SK-N-SH treated with all-trans-retinoic acid at 6 μM for 48 hours (cell line): ENCODE measurements at regions not wholly inside any gene's neighbourhood (a gene's known extent, or its start where the extent isn't known, plus 50 kb on each side); places are given as distances from the start of the nearest gene placed in this dataset.
A peak's percentile ranks its signal among the peaks of the same experiment; 100 is the strongest.

ENCODE experiments used
- ATAC-seq: fragments of 200-7000 bp; cut with Tn5 transposase; 3 replicates; pipeline ENCODE4 v1.9.1; 2020; ENCODE audit warnings: mild to moderate bottlenecking, moderate library complexity
- ARNTL ChIP-seq: fragments of 450-650 bp; formaldehyde crosslinking; IDR thresholded peaks from 2 replicates; pipeline ENCODE4 v1.5.0; 2020; ENCODE audit warnings: low read depth, mild to moderate bottlenecking, moderate library complexity, borderline replicate concordance
- BACH2 ChIP-seq: fragments of 250-450 bp; sonication (Bioruptor Pico); IDR thresholded peaks from 2 replicates; pipeline ENCODE4 v1.9.0; 2021; ENCODE audit warnings: mild to moderate bottlenecking, borderline replicate concordance
- CREB5 ChIP-seq: fragments of 250-450 bp; sonication (Bioruptor Pico); IDR thresholded peaks from 2 replicates; pipeline ENCODE4 v1.5.1; 2020; ENCODE audit warnings: low read depth, mild to moderate bottlenecking, moderate library complexity
- CSDC2 ChIP-seq: fragments of 250-450 bp; sonication (Bioruptor Pico); IDR thresholded peaks from 2 replicates; pipeline ENCODE4 v1.5.0; 2020; ENCODE audit warnings: mild to moderate bottlenecking, moderate library complexity
- ESRRG ChIP-seq: fragments of 250-450 bp; sonication (Bioruptor Pico); IDR thresholded peaks from 2 replicates; pipeline ENCODE4 v1.6.1; 2021; ENCODE audit warnings: mild to moderate bottlenecking
- GLIS3 ChIP-seq: fragments of 250-450 bp; sonication (Bioruptor Pico); IDR thresholded peaks from 2 replicates; pipeline ENCODE4 v1.5.0; 2020; ENCODE audit warnings: mild to moderate bottlenecking, moderate library complexity
- OSR1 ChIP-seq: fragments of 250-450 bp; sonication (Bioruptor Pico); IDR thresholded peaks from 2 replicates; pipeline ENCODE4 v1.8.0; 2022; ENCODE audit warnings: moderate library complexity, mild to moderate bottlenecking, inconsistent platforms
- PPARA ChIP-seq: fragments of 250-450 bp; sonication (Bioruptor Pico); IDR thresholded peaks from 2 replicates; pipeline ENCODE4 v1.5.0; 2020; ENCODE audit warnings: mild to moderate bottlenecking, borderline replicate concordance
- RARB ChIP-seq: fragments of 250-450 bp; sonication (Bioruptor Pico); IDR thresholded peaks from 2 replicates; pipeline ENCODE4 v1.8.0; 2021; ENCODE audit warnings: mild to moderate bottlenecking, moderate library complexity
- TCF4 ChIP-seq: fragments of 250-450 bp; sonication (Bioruptor Pico); IDR thresholded peaks from 2 replicates; pipeline ENCODE4 v1.8.0; 2021; ENCODE audit warnings: mild to moderate bottlenecking, moderate library complexity, borderline replicate concordance
- TOX ChIP-seq: fragments of 250-450 bp; sonication (Bioruptor Pico); IDR thresholded peaks from 2 replicates; pipeline ENCODE4 v1.8.0; 2021; ENCODE audit warnings: mild to moderate bottlenecking, moderate library complexity, borderline replicate concordance
- ZFP3 ChIP-seq: fragments of 250-450 bp; sonication (Bioruptor Pico); IDR thresholded peaks from 2 replicates; pipeline ENCODE4 v1.5.0; 2020; ENCODE audit warnings: mild to moderate bottlenecking, moderate library complexity
- ZFP30 ChIP-seq: fragments of 450-650 bp; formaldehyde crosslinking; IDR thresholded peaks from 2 replicates; pipeline ENCODE4 v1.5.0; 2022; ENCODE audit warnings: mild to moderate bottlenecking, moderate library complexity
- ZNF565 ChIP-seq: fragments of 450-650 bp; formaldehyde crosslinking; conservative IDR thresholded peaks from 2 replicates; pipeline ENCODE4 v1.5.0; 2020; ENCODE audit warnings: low read depth, mild to moderate bottlenecking, moderate library complexity
- ZNF70 ChIP-seq: fragments of 450-650 bp; formaldehyde crosslinking; IDR thresholded peaks from 2 replicates; pipeline ENCODE4 v1.5.0; 2020; ENCODE audit warnings: mild to moderate bottlenecking, moderate library complexity
- ZNF8 ChIP-seq: fragments of 450-650 bp; formaldehyde crosslinking; IDR thresholded peaks from 2 replicates; pipeline ENCODE4 v1.5.0; 2020; ENCODE audit warnings: mild to moderate bottlenecking, moderate library complexity
- TF ChIP-seq, protein P1 (sequence below): fragments of 250-450 bp; sonication (Bioruptor Pico); IDR thresholded peaks from 2 replicates; pipeline ENCODE4 v1.5.0; 2020; ENCODE audit warnings: mild to moderate bottlenecking, moderate library complexity
- TF ChIP-seq, protein P2 (sequence below): fragments of 250-450 bp; sonication (Bioruptor Pico); IDR thresholded peaks from 2 replicates; pipeline ENCODE4 v1.5.1; 2021; ENCODE audit warnings: mild to moderate bottlenecking, moderate library complexity
- TF ChIP-seq, protein P3 (sequence below): fragments of 250-450 bp; sonication (Bioruptor Pico); IDR thresholded peaks from 2 replicates; pipeline ENCODE4 v1.8.0; 2021; ENCODE audit warnings: low read depth, mild to moderate bottlenecking, moderate library complexity, borderline replicate concordance

GRCh38 chr16:86343027-86343795 lies 167.1 kb upstream of the FOXF1 start:
- ATAC-seq: peak; percentile 65

GRCh38 chr16:86343796-86344585 lies 166.3 kb upstream of the FOXF1 start:
- peak; percentile 50 for ATAC-seq

More at GRCh38 chr16:86343027-86343795, 167.1 kb upstream of the FOXF1 start:
- TF ChIP-seq ZNF8 (CRISPR knock-in tag): no peak
- TF ChIP-seq, protein P1, sequence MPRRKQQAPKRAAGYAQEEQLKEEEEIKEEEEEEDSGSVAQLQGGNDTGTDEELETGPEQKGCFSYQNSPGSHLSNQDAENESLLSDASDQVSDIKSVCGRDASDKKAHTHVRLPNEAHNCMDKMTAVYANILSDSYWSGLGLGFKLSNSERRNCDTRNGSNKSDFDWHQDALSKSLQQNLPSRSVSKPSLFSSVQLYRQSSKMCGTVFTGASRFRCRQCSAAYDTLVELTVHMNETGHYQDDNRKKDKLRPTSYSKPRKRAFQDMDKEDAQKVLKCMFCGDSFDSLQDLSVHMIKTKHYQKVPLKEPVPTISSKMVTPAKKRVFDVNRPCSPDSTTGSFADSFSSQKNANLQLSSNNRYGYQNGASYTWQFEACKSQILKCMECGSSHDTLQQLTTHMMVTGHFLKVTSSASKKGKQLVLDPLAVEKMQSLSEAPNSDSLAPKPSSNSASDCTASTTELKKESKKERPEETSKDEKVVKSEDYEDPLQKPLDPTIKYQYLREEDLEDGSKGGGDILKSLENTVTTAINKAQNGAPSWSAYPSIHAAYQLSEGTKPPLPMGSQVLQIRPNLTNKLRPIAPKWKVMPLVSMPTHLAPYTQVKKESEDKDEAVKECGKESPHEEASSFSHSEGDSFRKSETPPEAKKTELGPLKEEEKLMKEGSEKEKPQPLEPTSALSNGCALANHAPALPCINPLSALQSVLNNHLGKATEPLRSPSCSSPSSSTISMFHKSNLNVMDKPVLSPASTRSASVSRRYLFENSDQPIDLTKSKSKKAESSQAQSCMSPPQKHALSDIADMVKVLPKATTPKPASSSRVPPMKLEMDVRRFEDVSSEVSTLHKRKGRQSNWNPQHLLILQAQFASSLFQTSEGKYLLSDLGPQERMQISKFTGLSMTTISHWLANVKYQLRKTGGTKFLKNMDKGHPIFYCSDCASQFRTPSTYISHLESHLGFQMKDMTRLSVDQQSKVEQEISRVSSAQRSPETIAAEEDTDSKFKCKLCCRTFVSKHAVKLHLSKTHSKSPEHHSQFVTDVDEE (CRISPR knock-in tag): no peak

GRCh38 chr16:86344586-86344871 lies 165.8 kb upstream of the FOXF1 start:
- TF ChIP-seq ZNF8 (CRISPR knock-in tag) (no peak), PPARA (CRISPR knock-in tag) (no peak), RARB (CRISPR knock-in tag) (no peak), ZFP30 (no peak), BACH2 (CRISPR knock-in tag) (no peak), GLIS3 (CRISPR knock-in tag) (no peak), ZNF70 (CRISPR knock-in tag) (no peak), OSR1 (CRISPR knock-in tag) (no peak), CSDC2 (CRISPR knock-in tag) (no peak), TCF4 (CRISPR knock-in tag) (no peak), TOX (CRISPR knock-in tag) (no peak)
- TF ChIP-seq, protein P2, sequence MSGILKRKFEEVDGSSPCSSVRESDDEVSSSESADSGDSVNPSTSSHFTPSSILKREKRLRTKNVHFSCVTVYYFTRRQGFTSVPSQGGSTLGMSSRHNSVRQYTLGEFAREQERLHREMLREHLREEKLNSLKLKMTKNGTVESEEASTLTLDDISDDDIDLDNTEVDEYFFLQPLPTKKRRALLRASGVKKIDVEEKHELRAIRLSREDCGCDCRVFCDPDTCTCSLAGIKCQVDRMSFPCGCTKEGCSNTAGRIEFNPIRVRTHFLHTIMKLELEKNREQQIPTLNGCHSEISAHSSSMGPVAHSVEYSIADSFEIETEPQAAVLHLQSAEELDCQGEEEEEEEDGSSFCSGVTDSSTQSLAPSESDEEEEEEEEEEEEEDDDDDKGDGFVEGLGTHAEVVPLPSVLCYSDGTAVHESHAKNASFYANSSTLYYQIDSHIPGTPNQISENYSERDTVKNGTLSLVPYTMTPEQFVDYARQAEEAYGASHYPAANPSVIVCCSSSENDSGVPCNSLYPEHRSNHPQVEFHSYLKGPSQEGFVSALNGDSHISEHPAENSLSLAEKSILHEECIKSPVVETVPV (CRISPR knock-in tag): no peak
- no peak for ATAC-seq

More at GRCh38 chr16:86343796-86344585, 166.3 kb upstream of the FOXF1 start:
- TF ChIP-seq GLIS3 (CRISPR knock-in tag): no peak
- TF ChIP-seq ZFP3: no peak
- no peak for TF ChIP-seq ZNF70 (CRISPR knock-in tag)
- no peak for TF ChIP-seq ESRRG (CRISPR knock-in tag)
- TF ChIP-seq CREB5 (CRISPR knock-in tag): no peak
- TF ChIP-seq CSDC2 (CRISPR knock-in tag): no peak
- TF ChIP-seq, protein P2 (CRISPR knock-in tag): no peak
- TF ChIP-seq RARB (CRISPR knock-in tag): no peak
- TF ChIP-seq ZNF565 (CRISPR knock-in tag): no peak
- no peak for TF ChIP-seq TOX (CRISPR knock-in tag)
- TF ChIP-seq, protein P1 (CRISPR knock-in tag): no peak
- no peak for TF ChIP-seq ZNF8 (CRISPR knock-in tag)
- no peak for TF ChIP-seq ZFP30
- TF ChIP-seq TCF4 (CRISPR knock-in tag): no peak
- no peak for TF ChIP-seq OSR1 (CRISPR knock-in tag)
- TF ChIP-seq, protein P3, sequence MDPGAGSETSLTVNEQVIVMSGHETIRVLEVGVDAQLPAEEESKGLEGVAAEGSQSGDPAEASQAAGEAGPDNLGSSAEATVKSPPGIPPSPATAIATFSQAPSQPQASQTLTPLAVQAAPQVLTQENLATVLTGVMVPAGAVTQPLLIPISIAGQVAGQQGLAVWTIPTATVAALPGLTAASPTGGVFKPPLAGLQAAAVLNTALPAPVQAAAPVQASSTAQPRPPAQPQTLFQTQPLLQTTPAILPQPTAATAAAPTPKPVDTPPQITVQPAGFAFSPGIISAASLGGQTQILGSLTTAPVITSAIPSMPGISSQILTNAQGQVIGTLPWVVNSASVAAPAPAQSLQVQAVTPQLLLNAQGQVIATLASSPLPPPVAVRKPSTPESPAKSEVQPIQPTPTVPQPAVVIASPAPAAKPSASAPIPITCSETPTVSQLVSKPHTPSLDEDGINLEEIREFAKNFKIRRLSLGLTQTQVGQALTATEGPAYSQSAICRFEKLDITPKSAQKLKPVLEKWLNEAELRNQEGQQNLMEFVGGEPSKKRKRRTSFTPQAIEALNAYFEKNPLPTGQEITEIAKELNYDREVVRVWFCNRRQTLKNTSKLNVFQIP (CRISPR knock-in tag): no peak
- no peak for TF ChIP-seq ARNTL (CRISPR knock-in tag)
